ENCODE measurements at regions not wholly inside any gene's neighbourhood (a gene's known extent, or its start where the extent isn't known, plus 50 kb on each side); places are given as distances from the start of the nearest gene placed in this dataset.

- intact Hi-C loops (cut with micrococcal nuclease), result no loop called here
Observed at GRCh38 chr9:13053504-13053903, 226.0 kb downstream of the MPDZ start.

- intact Hi-C loops (cut with micrococcal nuclease), result no loop called here
Observed at GRCh38 chr9:13054389-13054788, 225.1 kb downstream of the MPDZ start.
